ENCODE measurements at regions not wholly inside any gene's neighbourhood (a gene's known extent, or its start where the extent isn't known, plus 50 kb on each side); places are given as distances from the start of the nearest gene placed in this dataset.

- TF ChIP-seq POLR2A (IDR thresholded peaks at IDR 0.05) (no peak), CTCF (IDR thresholded peaks at IDR 0.05) (no peak), EP300 (IDR thresholded peaks at IDR 0.05) (no peak)
Measured at GRCh38 chr13:89281331-89281730, 1610.2 kb downstream of the SLITRK5 start.

All from gastroesophageal sphincter (tissue), 3 donors.